H1 (cell line): ENCODE measurements at regions not wholly inside any gene's neighbourhood (a gene's known extent, or its start where the extent isn't known, plus 50 kb on each side); places are given as distances from the start of the nearest gene placed in this dataset.

ENCODE experiments used
- CTCF ChIA-PET: fragments of 300-600 bp; sonication (Branson Sonifier 250); formaldehyde crosslinking; loops from one replicate; lab custom pipeline; 2021; ENCODE audit not compliant: partially characterized antibody; lab: Charles Lee
- POLR2A ChIA-PET: fragments of 300-600 bp; sonication (Branson Sonifier 250); formaldehyde crosslinking; loops from one replicate; lab custom pipeline; 2021; ENCODE audit warnings: inconsistent platforms; ENCODE audit not compliant: partially characterized antibody; lab: Charles Lee
- DNase-seq, 2 experiments: peaks; one replicate each; pipeline versions ENCODE4 v3.0.0 to v3.0.0-alpha.2; 2010 to 2022; ENCODE audit warnings: low spot score in 2 of 2, low read depth in 1 of 2, mixed read lengths in 1 of 2
- FAIRE-seq: peaks from 2 replicates; lab custom pipeline; 2011; peaks lifted over from hg19 to GRCh38; lab: Jason Lieb, UNC
- H2AFZ ChIP-seq: 2 replicates; pipeline ENCODE4 v1.8.1; 2012; ENCODE audit warnings: low read length, inconsistent platforms
- H2AK5ac ChIP-seq: 2 replicates; pipeline ENCODE4 v1.6.1; 2013; ENCODE audit warnings: low read depth, low read length
- H2BK120ac ChIP-seq: replicated peaks from 2 replicates; pipeline ENCODE3; 2013; ENCODE audit warnings: low read depth, low read length, inconsistent platforms
- H2BK12ac ChIP-seq: 2 replicates; pipeline ENCODE4 v1.6.1; 2013; ENCODE audit warnings: low read depth, low read length
- H2BK15ac ChIP-seq: 2 replicates; pipeline ENCODE4 v1.6.1; 2013; ENCODE audit warnings: low read length
- H2BK20ac ChIP-seq: 2 replicates; pipeline ENCODE4 v1.6.1; 2013; ENCODE audit warnings: low read length
- H2BK5ac ChIP-seq: 2 replicates; pipeline ENCODE4 v1.6.1; 2013; ENCODE audit warnings: low read depth, low read length
- H3K14ac ChIP-seq: 2 replicates; pipeline ENCODE4 v1.6.1; 2013; ENCODE audit warnings: inconsistent platforms; ENCODE audit not compliant: insufficient read length
- H3K18ac ChIP-seq: 2 replicates; pipeline ENCODE4 v1.6.1; 2013; ENCODE audit warnings: low read length; ENCODE audit errors: extremely low read depth
- H3K23ac ChIP-seq: 2 replicates; pipeline ENCODE4 v1.6.1; 2013; ENCODE audit warnings: inconsistent platforms; ENCODE audit not compliant: insufficient read length
- H3K23me2 ChIP-seq: 2 replicates; pipeline ENCODE4 v1.6.1; 2013; ENCODE audit warnings: low read depth, low read length
- H3K27ac ChIP-seq: 2 replicates; pipeline ENCODE4 v1.6.1; 2011; ENCODE audit warnings: low read depth, low read length, inconsistent platforms
- H3K27me3 ChIP-seq, 4 experiments: replicated peaks in 1 of 4; 1 replicate in 1 of 4; 2 replicates in 3 of 4; pipeline versions ENCODE4 v1.6.1 to v1.8.1; 2011 to 2013; ENCODE audit warnings: low read length in 3 of 4, mild to moderate bottlenecking in 3 of 4, inconsistent platforms in 2 of 4, mixed read lengths in 2 of 4, moderate library complexity in 1 of 4; ENCODE audit not compliant: control insufficient read depth in 3 of 4, insufficient read depth in 3 of 4; ENCODE audit errors: extremely low read depth in 1 of 4
- H3K36me3 ChIP-seq, 4 experiments: 2 replicates each; pipeline versions ENCODE4 v1.6.1 to v1.8.1; 2011 to 2013; ENCODE audit warnings: mild to moderate bottlenecking in 4 of 4, low read length in 3 of 4, moderate library complexity in 2 of 4, control low read depth in 1 of 4, inconsistent platforms in 1 of 4; ENCODE audit not compliant: insufficient read depth in 4 of 4, control insufficient read depth in 2 of 4
- H3K4ac ChIP-seq: replicated peaks from 2 replicates; pipeline ENCODE3; 2013; ENCODE audit warnings: low read length, low read depth, mixed read lengths, inconsistent platforms; ENCODE audit not compliant: insufficient read length
- H3K4me1 ChIP-seq, 4 experiments: replicated peaks in 1 of 4; 1 replicate in 1 of 4; 2 replicates in 3 of 4; pipeline versions ENCODE4 v1.6.1 to v1.8.1; 2011 to 2013; ENCODE audit warnings: low read length in 3 of 4, inconsistent platforms in 2 of 4, mixed read lengths in 1 of 4; ENCODE audit not compliant: insufficient read depth in 4 of 4, control insufficient read depth in 3 of 4
- H3K4me2 ChIP-seq, 2 experiments: 2 replicates each; pipeline versions ENCODE4 v1.6.1 to v1.8.1; 2011 to 2013; ENCODE audit warnings: low read depth in 2 of 2, low read length in 2 of 2, control low read depth in 1 of 2, inconsistent platforms in 1 of 2, mild to moderate bottlenecking in 1 of 2; ENCODE audit not compliant: insufficient read depth in 1 of 2
- H3K4me3 ChIP-seq, 4 experiments: fragments of 200-600, 300-600 bp in 1 of 4; sonication (generic), shearing (Covaris generic), sonication (Bioruptor Twin) in 1 of 4; 2 replicates each; pipeline versions ENCODE4 v1.5.1 to v1.8.1; 2011 to 2016; ENCODE audit warnings: low read length in 4 of 4, low read depth in 3 of 4, control low read depth in 2 of 4, inconsistent platforms in 2 of 4, mild to moderate bottlenecking in 2 of 4, mixed read lengths in 1 of 4, moderate library complexity in 1 of 4; ENCODE audit not compliant: insufficient read depth in 2 of 4; ENCODE audit errors: extremely low read depth in 1 of 4
- H3K56ac ChIP-seq: replicated peaks from 2 replicates; pipeline ENCODE3; 2013; ENCODE audit warnings: low read depth, mild to moderate bottlenecking, mixed read lengths, low read length, inconsistent platforms; ENCODE audit not compliant: insufficient read length
- H3K79me1 ChIP-seq: 2 replicates; pipeline ENCODE4 v1.6.1; 2013; ENCODE audit warnings: low read depth, low read length, control low read depth
- H3K79me2 ChIP-seq, 2 experiments: 2 replicates each; pipeline versions ENCODE4 v1.6.1 to v1.8.1; 2012 to 2013; ENCODE audit warnings: low read length in 2 of 2, mild to moderate bottlenecking in 2 of 2, inconsistent platforms in 1 of 2; ENCODE audit not compliant: insufficient read depth in 2 of 2, control insufficient read depth in 1 of 2
- H3K9ac ChIP-seq, 4 experiments: replicated peaks in 1 of 4; 1 replicate in 1 of 4; 2 replicates in 3 of 4; pipeline versions ENCODE4 v1.6.1 to v1.8.1; 2011 to 2013; ENCODE audit warnings: low read depth in 3 of 4, low read length in 3 of 4, control low read depth in 2 of 4, mild to moderate bottlenecking in 2 of 4, moderate library complexity in 2 of 4, inconsistent platforms in 1 of 4; ENCODE audit errors: extremely low read depth in 1 of 4
- H3K9me3 ChIP-seq, 2 experiments: 2 replicates each; pipeline versions ENCODE4 v1.6.1 to v1.8.1; 2012 to 2013; ENCODE audit warnings: mild to moderate bottlenecking in 2 of 2, moderate library complexity in 2 of 2, control low read depth in 1 of 2, inconsistent platforms in 1 of 2, low read depth in 1 of 2, low read length in 1 of 2, mixed read lengths in 1 of 2; ENCODE audit not compliant: insufficient read depth in 2 of 2
- H4K20me1 ChIP-seq, 2 experiments: replicated peaks in 1 of 2; 2 replicates each; pipeline versions ENCODE3 to v1.8.1; 2011 to 2013; ENCODE audit warnings: inconsistent platforms in 2 of 2, low read length in 2 of 2, mild to moderate bottlenecking in 1 of 2; ENCODE audit not compliant: insufficient read depth in 2 of 2, control insufficient read depth in 1 of 2
- H4K5ac ChIP-seq: 2 replicates; pipeline ENCODE4 v1.6.1; 2013; ENCODE audit warnings: low read length, low read depth, mixed read lengths, inconsistent platforms; ENCODE audit not compliant: insufficient read length
- H4K8ac ChIP-seq: 2 replicates; pipeline ENCODE4 v1.8.0; 2013; ENCODE audit warnings: mild to moderate bottlenecking, moderate library complexity, low read length, inconsistent platforms; ENCODE audit not compliant: insufficient read depth; ENCODE audit errors: extremely low read depth
- H4K91ac ChIP-seq: replicated peaks from 2 replicates; pipeline ENCODE3; 2013; ENCODE audit warnings: low read length, mixed read lengths, inconsistent platforms; ENCODE audit not compliant: insufficient read length
- POU5F1 ChIP-seq: IDR thresholded peaks from 2 replicates; pipeline ENCODE4 v1.6.1; 2011; ENCODE audit warnings: low read depth, mild to moderate bottlenecking, low read length, moderate library complexity
- WGBS, 2 experiments: shearing (Covaris generic) in 1 of 2; methylation state at CpG; one replicate each; pipeline versions ENCODE4 v1.1.6 to v1.1.7; 2013 to 2015; ENCODE audit warnings: low lambda C conversion rate in 2 of 2, mixed read lengths in 2 of 2, inconsistent platforms in 1 of 2, low coverage in 1 of 2, missing lambda C conversion rate in 1 of 2; ENCODE audit not compliant: insufficient replicate concordance in 2 of 2, insufficient coverage in 1 of 2, insufficient read length in 1 of 2; ENCODE audit errors: extremely low coverage in 1 of 2, missing lambda C conversion rate in 1 of 2; 5-methylcytosine and 5-hydroxymethylcytosine counted together

- FAIRE-seq (no peak), DNase-seq (no peak)
- H3K23me2 ChIP-seq, result no peaks in the 10 kb centered on the region; the same call in 1 of the 2 replicates
- H4K8ac ChIP-seq, result no peak overlapping the region; the same call in 1 of the 2 replicates
- H3K4ac ChIP-seq, result no peak overlapping the region
- ChIA-PET CTCF (interaction anchor here (0.9 to 17.5 kb wide), 15 partner anchors 8 to 193 kb away, joined by 3 to 158 read pairs (median 4); no protein-coding TSS in a partner anchor), POLR2A (no interaction called here)
- no peaks in the 10 kb centered on the region for H3K27me3 ChIP-seq
- H3K23ac ChIP-seq, result no peak overlapping the region
- no peak overlapping the region for H2BK120ac ChIP-seq
- H3K36me3 ChIP-seq, result no peaks in the 10 kb centered on the region
- H3K14ac ChIP-seq, result no peak overlapping the region
- H4K5ac ChIP-seq, result no peak overlapping the region
- H3K9me3 ChIP-seq, result no peaks in the 10 kb centered on the region
- no peak overlapping the region for H2BK15ac ChIP-seq
- WGBS, 2 experiments, result 88% methylated on average over 7 of the region's 7 CpGs; no CpG with 5 or more reads in 1 of the 2 experiments
- no peak overlapping the region for H3K4me3 ChIP-seq
- H3K18ac ChIP-seq, result no peak overlapping the region
- no peak overlapping the region for H2BK5ac ChIP-seq
- no peak overlapping the region for H2AFZ ChIP-seq
- H2BK20ac ChIP-seq, result no peak overlapping the region
- H4K20me1 ChIP-seq, result peaks cover 15 to 22% of the 10 kb centered on the region in 2 experiments
- H2AK5ac ChIP-seq, result no peak overlapping the region
- peaks cover 0 to 67% of the 10 kb centered on the region in 2 experiments; a peak in 2 of 4 replicates for H3K79me2 ChIP-seq
- H3K4me1 ChIP-seq, result peaks cover 0 to 9% (median 8%) of the 10 kb centered on the region in 4 experiments; a peak in 5 of 7 replicates
- peaks cover 12% of the 10 kb centered on the region; the same call in 1 of the 2 replicates for H3K79me1 ChIP-seq
- no peak overlapping the region for H4K91ac ChIP-seq
- no peak overlapping the region for H3K9ac ChIP-seq
- no peak overlapping the region for H3K4me2 ChIP-seq
- H3K56ac ChIP-seq, result no peak overlapping the region
- no peak overlapping the region for H3K27ac ChIP-seq
- H2BK12ac ChIP-seq, result no peak overlapping the region
- TF ChIP-seq POU5F1, result no peak
Measured at GRCh38 chr2:120878970-120879369, 143.3 kb downstream of the GLI2 start.
